Aorta (tissue), 5 donors: ENCODE measurements at regions not wholly inside any gene's neighbourhood (a gene's known extent, or its start where the extent isn't known, plus 50 kb on each side); places are given as distances from the start of the nearest gene placed in this dataset.

ENCODE experiments used
- ATAC-seq: fragments of 200-7000 bp; cut with Tn5 transposase; one replicate; pipeline ENCODE4 v1.9.1; 2022; ENCODE audit warnings: moderate library complexity; ENCODE audit not compliant: low FRiP score
- DNase-seq, 2 donors: peaks; one replicate each; pipeline ENCODE4 v3.0.0-alpha.2; 2020
- H3K27ac ChIP-seq, 2 donors: one replicate each; pipeline ENCODE4 v1.5.1; 2013; ENCODE audit warnings: low read length in 2 of 2, mild to moderate bottlenecking in 2 of 2, moderate library complexity in 2 of 2, control low read depth in 1 of 2, inconsistent platforms in 1 of 2, low read depth in 1 of 2
- H3K27me3 ChIP-seq, 2 donors: one replicate each; pipeline ENCODE4 v1.6.1; 2013; ENCODE audit warnings: control low read depth in 1 of 2, low read length in 1 of 2, mild to moderate bottlenecking in 1 of 2, moderate library complexity in 1 of 2; ENCODE audit not compliant: insufficient read depth in 2 of 2, control insufficient read depth in 1 of 2
- H3K36me3 ChIP-seq, 2 donors: one replicate each; pipeline ENCODE4 v1.6.1; 2013; ENCODE audit warnings: control low read depth in 1 of 2, low read length in 1 of 2, mild to moderate bottlenecking in 1 of 2; ENCODE audit not compliant: insufficient read depth in 2 of 2, control insufficient read depth in 1 of 2
- H3K4me1 ChIP-seq, 2 donors: one replicate each; pipeline ENCODE4 v1.6.1; 2013; ENCODE audit warnings: low read length in 2 of 2, control low read depth in 1 of 2, mild to moderate bottlenecking in 1 of 2, moderate library complexity in 1 of 2; ENCODE audit not compliant: insufficient read depth in 2 of 2, control insufficient read depth in 1 of 2
- H3K4me3 ChIP-seq, 2 donors: one replicate each; pipeline ENCODE4 v1.5.1; 2013; ENCODE audit warnings: low read length in 2 of 2, control low read depth in 1 of 2, mild to moderate bottlenecking in 1 of 2
- H3K9me3 ChIP-seq: one replicate; pipeline ENCODE4 v1.6.1; 2013; ENCODE audit warnings: mild to moderate bottlenecking, low read length; ENCODE audit not compliant: control insufficient read depth
- WGBS, 2 donors: extraction: QIAGEN DNeasy Blood & Tissue Kit; methylation state at CpG; one replicate each; pipeline ENCODE4 v1.1.7; 2013; 5-methylcytosine and 5-hydroxymethylcytosine counted together
- intact Hi-C, 2 donors: fragments of 100-400 bp; cut with DNase I; formaldehyde crosslinking; loops; one replicate each; pipeline versions ENCODE4 v1.14.2 to v1.15.0; 2022
- donor health status: healthy with polysubstance abuse.
- donor health status: Bipolar disorder and iron deficiency.
- donor health status: DM: no; HTN: no; CAD: no.
- donor health status: DM: no; HTN: no; CAD: no.
- donor health status: DM: yes; HTN: yes; CAD: no.

GRCh38 chr12:132432721-132433577 lies 57.0 kb upstream of the FBRSL1 start:
- Histone ChIP-seq H3K4me3 (no peak overlapping the region), H3K27me3 (peaks cover 0 to 2% of the 10 kb centered on the region in 2 donors), H3K27ac (no peak overlapping the region), H3K4me1 (no peaks in the 10 kb centered on the region), H3K36me3 (no peaks in the 10 kb centered on the region), H3K9me3 (no peaks in the 10 kb centered on the region)
- 61% methylated on average over 41 of the region's 41 CpGs for WGBS, 2 donors
- ATAC-seq (no peak), DNase-seq (no peak)
- intact Hi-C loops, result no loop called here

- no peak overlapping the region for H3K27ac ChIP-seq
- peaks cover 0 to 2% of the 10 kb centered on the region in 2 donors for H3K27me3 ChIP-seq
- no peak for DNase-seq
- H3K36me3 ChIP-seq, result no peaks in the 10 kb centered on the region
- no peaks in the 10 kb centered on the region for H3K4me1 ChIP-seq
- H3K4me3 ChIP-seq, result no peak overlapping the region
- no peaks in the 10 kb centered on the region for H3K9me3 ChIP-seq
- 83 to 88% methylated on average over 18 of the region's 18 CpGs for WGBS, 2 donors
- ATAC-seq, result no peak
- intact Hi-C loops, result no loop called here
Measured at GRCh38 chr12:132432126-132432705, 57.7 kb upstream of the FBRSL1 start.

- DNase-seq (no peak), ATAC-seq (no peak)
- 50 to 54% methylated on average over 37 to 39 of the region's 39 CpGs for WGBS, 2 donors
- Histone ChIP-seq H3K4me3 (no peak overlapping the region), H3K36me3 (no peaks in the 10 kb centered on the region), H3K27ac (no peak overlapping the region), H3K27me3 (peaks cover 0 to 2% of the 10 kb centered on the region in 2 donors), H3K9me3 (peaks cover 5% of the 10 kb centered on the region), H3K4me1 (no peaks in the 10 kb centered on the region)
- intact Hi-C loops, result no loop called here
Measured at GRCh38 chr12:132430838-132431774, 58.8 kb upstream of the FBRSL1 start.

GRCh38 chr12:132429946-132430643 lies 59.9 kb upstream of the FBRSL1 start:
- intact Hi-C loops, result no loop called here
- DNase-seq (no peak), ATAC-seq (no peak)
- WGBS, 2 donors, result 19 to 22% methylated on average over 25 of the region's 25 CpGs
- H3K27me3 ChIP-seq, result peaks cover 0 to 2% of the 10 kb centered on the region in 2 donors
- H3K36me3 ChIP-seq, result no peaks in the 10 kb centered on the region
- peaks cover 7% of the 10 kb centered on the region for H3K9me3 ChIP-seq
- no peak overlapping the region for H3K27ac ChIP-seq
- no peak overlapping the region for H3K4me3 ChIP-seq
- H3K4me1 ChIP-seq, result no peaks in the 10 kb centered on the region

GRCh38 chr12:132429602-132429945 lies 60.4 kb upstream of the FBRSL1 start:
- no peak for DNase-seq
- no peak for ATAC-seq
- no peaks in the 10 kb centered on the region for H3K4me1 ChIP-seq
- WGBS, 2 donors, result 2 to 5% methylated on average over 10 of the region's 10 CpGs
- no peak overlapping the region for H3K4me3 ChIP-seq
- intact Hi-C loops, result no loop called here
- H3K9me3 ChIP-seq, result peaks cover 13% of the 10 kb centered on the region
- H3K27ac ChIP-seq, result no peak overlapping the region
- H3K27me3 ChIP-seq, result peaks cover 0 to 2% of the 10 kb centered on the region in 2 donors
- H3K36me3 ChIP-seq, result no peaks in the 10 kb centered on the region

- ATAC-seq, result no peak
- no peak for DNase-seq
- Histone ChIP-seq H3K4me1 (no peaks in the 10 kb centered on the region), H3K36me3 (no peaks in the 10 kb centered on the region), H3K27me3 (peaks cover 0 to 2% of the 10 kb centered on the region in 2 donors), H3K27ac (no peak overlapping the region), H3K4me3 (no peak overlapping the region), H3K9me3 (peaks cover 14% of the 10 kb centered on the region)
- 14 to 20% methylated on average over 23 of the region's 23 CpGs for WGBS, 2 donors
- intact Hi-C loops, result no loop called here
Measured at GRCh38 chr12:132428936-132429601, 60.9 kb upstream of the FBRSL1 start.

GRCh38 chr12:132427999-132428935 lies 61.7 kb upstream of the FBRSL1 start:
- peaks cover 0 to 2% of the 10 kb centered on the region in 2 donors for H3K27me3 ChIP-seq
- no peak overlapping the region for H3K27ac ChIP-seq
- DNase-seq (no peak), ATAC-seq (no peak)
- no peak overlapping the region for H3K4me3 ChIP-seq
- WGBS, 2 donors, result 71 to 76% methylated on average over 39 of the region's 39 CpGs
- no peaks in the 10 kb centered on the region for H3K4me1 ChIP-seq
- intact Hi-C loops, result no loop called here
- no peaks in the 10 kb centered on the region for H3K36me3 ChIP-seq
- H3K9me3 ChIP-seq, result peaks cover 14% of the 10 kb centered on the region
